ENCODE measurements at regions not wholly inside any gene's neighbourhood (a gene's known extent, or its start where the extent isn't known, plus 50 kb on each side); places are given as distances from the start of the nearest gene placed in this dataset.

- Histone ChIP-seq H4K20me1 (ENCODE audit: insufficient read depth, low read length) (no peaks in the 10 kb centered on the region), H3K9me3 (ENCODE audit: insufficient read depth, low read length) (no peaks in the 10 kb centered on the region), H3K4me3 (ENCODE audit: low read length) (no peak overlapping the region), H3K4me2 (ENCODE audit: low read length) (no peak overlapping the region), H3K36me3 (replicated peaks; ENCODE audit: low read depth, low read length) (no peaks in the 10 kb centered on the region), H2AFZ (ENCODE audit: low read depth, low read length) (no peak overlapping the region), H3K4me1 (ENCODE audit: low read length) (no peaks in the 10 kb centered on the region), H3K27ac (ENCODE audit: low read length) (no peak overlapping the region), H3K9ac (ENCODE audit: low read length) (no peak overlapping the region), H3K27me3 (ENCODE audit: low read depth, low read length) (peaks cover 32% of the 10 kb centered on the region; the same call in 1 of the 2 replicates), H3K79me2 (ENCODE audit: low read length) (no peaks in the 10 kb centered on the region)
- TF ChIP-seq CTCF (IDR thresholded peaks at IDR 0.05; ENCODE audit: low read depth, low read length) (no peak), EZH2phosphoT487 (IDR thresholded peaks at IDR 0.05; ENCODE audit: low read depth) (no peak)
Observed at GRCh38 chr20:22797103-22797502, 212.7 kb upstream of the FOXA2 start.

- peaks cover 28% of the 10 kb centered on the region; the same call in 1 of the 2 replicates for H3K27me3 ChIP-seq (ENCODE audit: low read depth, low read length)
- H3K4me2 ChIP-seq (ENCODE audit: low read length): no peak overlapping the region
- no peak overlapping the region for H3K27ac ChIP-seq (ENCODE audit: low read length)
- H3K4me1 ChIP-seq (ENCODE audit: low read length): no peaks in the 10 kb centered on the region
- TF ChIP-seq EZH2phosphoT487 (IDR thresholded peaks at IDR 0.05; ENCODE audit: low read depth) (no peak), CTCF (IDR thresholded peaks at IDR 0.05; ENCODE audit: low read depth, low read length) (no peak)
- H2AFZ ChIP-seq (ENCODE audit: low read depth, low read length): no peak overlapping the region
- H3K4me3 ChIP-seq (ENCODE audit: low read length): no peak overlapping the region
- H3K9ac ChIP-seq (ENCODE audit: low read length): no peak overlapping the region
- H3K9me3 ChIP-seq (ENCODE audit: insufficient read depth, low read length): no peaks in the 10 kb centered on the region
- H4K20me1 ChIP-seq (ENCODE audit: insufficient read depth, low read length): no peaks in the 10 kb centered on the region
- no peaks in the 10 kb centered on the region for H3K36me3 ChIP-seq (replicated peaks; ENCODE audit: low read depth, low read length)
- no peaks in the 10 kb centered on the region for H3K79me2 ChIP-seq (ENCODE audit: low read length)
Observed at GRCh38 chr20:22799687-22800086, 215.3 kb upstream of the FOXA2 start.

DNA sequence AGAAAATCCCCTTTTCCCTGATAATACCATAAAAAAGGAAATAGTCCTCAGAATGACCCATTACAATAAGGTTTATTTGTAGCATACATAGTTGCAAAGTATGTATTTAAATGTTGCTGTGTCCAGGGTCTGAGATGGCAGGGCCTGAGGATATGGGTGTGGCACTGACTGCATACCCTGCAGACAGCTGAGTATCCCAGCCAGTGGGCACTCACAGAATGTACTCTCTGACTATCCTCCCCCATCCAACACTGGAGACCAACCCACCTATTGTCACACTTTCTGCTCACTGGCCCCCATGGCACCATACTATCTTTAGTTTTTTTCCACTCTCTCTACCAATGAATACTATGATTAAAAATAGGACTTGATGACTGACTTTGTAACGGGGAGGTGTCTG lies 215.8 kb upstream of the FOXA2 start:
- Histone ChIP-seq H3K4me1 (ENCODE audit: low read length) (no peaks in the 10 kb centered on the region), H3K4me3 (ENCODE audit: low read length) (no peak overlapping the region), H3K27me3 (ENCODE audit: low read depth, low read length) (peaks cover 24% of the 10 kb centered on the region; the same call in 1 of the 2 replicates), H3K79me2 (ENCODE audit: low read length) (no peaks in the 10 kb centered on the region), H3K9me3 (ENCODE audit: insufficient read depth, low read length) (no peaks in the 10 kb centered on the region), H3K27ac (ENCODE audit: low read length) (no peak overlapping the region), H4K20me1 (ENCODE audit: insufficient read depth, low read length) (no peaks in the 10 kb centered on the region), H3K9ac (ENCODE audit: low read length) (no peak overlapping the region), H3K36me3 (replicated peaks; ENCODE audit: low read depth, low read length) (no peaks in the 10 kb centered on the region), H2AFZ (ENCODE audit: low read depth, low read length) (no peak overlapping the region), H3K4me2 (ENCODE audit: low read length) (no peak overlapping the region)
- TF ChIP-seq CTCF (IDR thresholded peaks at IDR 0.05; ENCODE audit: low read depth, low read length): no peak
- TF ChIP-seq EZH2phosphoT487 (IDR thresholded peaks at IDR 0.05; ENCODE audit: low read depth): no peak

- Histone ChIP-seq H2AFZ (ENCODE audit: low read depth, low read length) (no peak overlapping the region), H3K36me3 (replicated peaks; ENCODE audit: low read depth, low read length) (no peaks in the 10 kb centered on the region), H3K4me1 (ENCODE audit: low read length) (no peaks in the 10 kb centered on the region), H3K27me3 (ENCODE audit: low read depth, low read length) (peaks cover 16% of the 10 kb centered on the region; the same call in 1 of the 2 replicates), H3K9me3 (ENCODE audit: insufficient read depth, low read length) (no peaks in the 10 kb centered on the region), H3K9ac (ENCODE audit: low read length) (no peak overlapping the region), H3K4me3 (ENCODE audit: low read length) (no peak overlapping the region), H4K20me1 (ENCODE audit: insufficient read depth, low read length) (no peaks in the 10 kb centered on the region), H3K79me2 (ENCODE audit: low read length) (no peaks in the 10 kb centered on the region), H3K27ac (ENCODE audit: low read length) (no peak overlapping the region), H3K4me2 (ENCODE audit: low read length) (no peak overlapping the region)
- TF ChIP-seq CTCF (IDR thresholded peaks at IDR 0.05; ENCODE audit: low read depth, low read length): no peak
- no peak for TF ChIP-seq EZH2phosphoT487 (IDR thresholded peaks at IDR 0.05; ENCODE audit: low read depth)
Observed at GRCh38 chr20:22801528-22801927, 217.2 kb upstream of the FOXA2 start.

Data from OCI-LY3 (cell line).